Epithelial cell of prostate (primary cell): ENCODE measurements at regions not wholly inside any gene's neighbourhood (a gene's known extent, or its start where the extent isn't known, plus 50 kb on each side); places are given as distances from the start of the nearest gene placed in this dataset.

Experiments
- DNase-seq: peaks from one replicate; pipeline ENCODE4 v3.0.0-alpha.2; 2011; ENCODE audit warnings: low read depth, low spot score
- H3K27ac ChIP-seq: fragments of 450-650 bp; 2 replicates; pipeline ENCODE4 v1.5.1; 2017; ENCODE audit warnings: mild to moderate bottlenecking

DNA sequence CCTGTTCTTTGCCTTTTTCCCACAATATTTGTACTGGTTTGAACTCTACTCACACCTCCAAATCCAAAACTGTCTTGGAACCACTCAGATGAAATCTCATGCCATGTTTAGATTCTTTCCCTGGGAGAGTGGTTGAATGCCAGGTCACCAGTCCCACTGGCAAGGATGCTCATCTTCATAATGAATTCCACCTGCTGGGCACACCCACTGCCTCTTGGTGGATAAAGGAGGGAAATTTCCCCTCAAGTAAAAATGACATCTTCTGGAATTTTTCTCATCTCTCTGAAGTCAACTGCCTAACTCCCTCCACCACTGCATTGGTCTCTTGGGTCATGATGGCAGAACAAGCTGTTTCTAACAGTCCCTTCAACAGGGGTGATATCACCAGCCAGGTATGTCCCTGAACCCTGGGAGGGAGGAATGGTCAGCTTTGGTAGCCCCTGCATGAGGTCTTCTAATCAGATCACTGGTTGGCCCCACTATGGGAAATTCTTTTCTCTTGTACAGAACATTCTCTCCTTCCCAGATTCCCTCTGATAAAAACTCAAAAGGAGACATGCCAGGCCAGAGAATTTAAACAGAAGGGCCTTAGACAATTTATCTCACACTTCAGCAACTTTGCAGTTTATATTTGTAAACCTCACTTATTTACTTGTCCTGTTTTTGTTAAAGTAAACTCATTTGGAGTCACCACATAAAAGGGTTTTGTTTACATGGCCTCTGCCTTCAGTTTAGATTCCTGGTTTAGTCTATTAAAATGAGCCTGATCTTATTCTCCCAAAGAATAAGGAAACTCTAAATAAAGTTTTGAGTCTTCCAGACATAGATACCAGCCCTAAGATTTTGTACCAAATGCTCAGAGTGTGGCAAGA lies 143.4 kb downstream of the WNT5A start:
- no peak overlapping the region for H3K27ac ChIP-seq
- DNase-seq = no peak

DNA sequence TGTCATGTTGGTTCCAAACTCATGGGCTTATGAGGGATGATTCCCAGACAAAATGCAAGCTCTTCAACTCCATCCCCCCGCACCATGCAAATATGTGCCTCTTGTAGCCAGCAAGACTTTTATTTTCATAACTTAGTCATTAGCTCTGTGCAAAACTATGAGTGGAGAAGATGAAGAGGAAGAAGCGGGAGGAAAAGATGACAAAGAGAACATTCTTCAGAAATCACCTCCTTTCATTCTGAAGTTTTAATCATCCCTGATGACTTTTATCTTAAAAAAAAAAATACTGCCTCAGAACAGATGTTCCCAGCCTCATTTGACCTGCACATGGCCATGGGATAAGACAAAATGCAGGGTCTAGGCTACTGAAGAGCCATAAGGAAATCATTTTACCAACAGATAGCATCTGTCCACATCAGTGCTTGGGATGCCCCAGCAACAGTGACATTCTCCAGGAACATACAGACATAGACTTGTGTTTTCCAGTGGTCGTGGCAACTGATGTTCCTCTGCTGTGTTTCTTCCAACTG lies 145.5 kb downstream of the WNT5A start:
- no peak for DNase-seq
- no peak overlapping the region for H3K27ac ChIP-seq

DNA sequence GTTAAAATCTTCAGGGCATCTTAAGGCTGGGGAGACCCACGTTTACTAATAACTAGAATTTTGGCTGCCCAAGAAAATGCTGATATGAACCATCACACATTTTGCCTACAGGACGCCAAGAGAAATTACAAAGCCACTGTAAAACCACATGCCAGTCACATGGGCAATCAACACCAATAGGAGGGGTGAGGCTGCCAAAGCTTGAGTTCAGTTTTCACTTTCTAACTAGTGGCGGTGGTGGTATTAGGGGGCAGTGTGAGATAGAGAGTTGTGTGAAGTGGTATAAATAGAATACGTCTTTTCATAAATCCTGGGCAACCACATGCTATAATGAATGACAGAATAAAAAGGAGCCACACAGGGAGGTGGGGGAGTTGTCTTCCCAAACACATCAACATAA lies 147.3 kb downstream of the WNT5A start:
- no peak for DNase-seq

GRCh38 chr3:55339390-55339789 lies 147.7 kb downstream of the WNT5A start:
- H3K27ac ChIP-seq = no peak overlapping the region
- no peak for DNase-seq

More for the DNA sequence above, 147.3 kb downstream of the WNT5A start:
- H3K27ac ChIP-seq = no peak overlapping the region

- H3K27ac ChIP-seq = no peak overlapping the region
- DNase-seq = no peak
Observed at GRCh38 chr3:55337641-55338180, 149.4 kb downstream of the WNT5A start.

DNA sequence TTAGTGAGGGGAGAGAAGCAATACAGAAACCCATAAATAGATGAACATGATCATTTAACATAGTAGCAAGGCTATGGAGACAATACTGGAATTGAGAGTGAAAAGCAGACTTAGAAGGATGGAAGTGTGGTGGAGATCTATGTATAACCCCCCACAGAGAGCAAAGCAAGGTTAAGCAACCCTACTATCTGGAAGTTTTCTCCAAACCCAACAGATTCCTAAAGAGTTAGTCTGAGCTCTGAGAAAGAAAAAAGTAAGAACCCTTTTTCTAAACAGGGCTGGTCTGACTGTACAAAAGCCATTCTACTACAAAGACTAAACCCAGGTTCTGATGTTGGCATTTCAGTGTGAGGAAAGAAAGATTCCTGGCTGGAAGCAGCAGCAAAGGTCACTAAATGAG lies 153.2 kb downstream of the WNT5A start:
- no peak for DNase-seq
- H3K27ac ChIP-seq = no peak overlapping the region

GRCh38 chr3:55333046-55333445 lies 154.1 kb downstream of the WNT5A start:
- DNase-seq = no peak
- no peak overlapping the region for H3K27ac ChIP-seq

GRCh38 chr3:55332176-55332575 lies 154.9 kb downstream of the WNT5A start:
- no peak overlapping the region for H3K27ac ChIP-seq
- DNase-seq = no peak

DNA sequence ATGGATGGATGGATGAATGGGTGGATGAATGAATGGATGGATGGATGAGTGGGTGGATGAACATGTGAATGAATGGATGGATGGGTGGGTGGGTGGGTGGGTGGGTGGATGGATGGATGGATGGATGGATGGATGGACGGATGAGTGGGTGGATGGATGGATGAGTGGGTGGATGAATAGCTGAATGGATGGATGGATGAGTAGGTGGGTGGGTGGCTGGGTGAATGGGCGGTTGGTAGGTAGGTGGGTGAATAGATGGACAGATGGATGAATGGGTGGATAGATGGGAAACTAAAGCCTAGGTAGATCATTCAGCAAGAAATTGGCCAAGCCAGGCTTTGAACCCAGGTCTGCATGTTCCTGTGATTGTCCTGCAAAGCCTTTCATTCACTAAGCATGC lies 155.6 kb downstream of the WNT5A start:
- DNase-seq = no peak
- H3K27ac ChIP-seq = no peak overlapping the region

DNA sequence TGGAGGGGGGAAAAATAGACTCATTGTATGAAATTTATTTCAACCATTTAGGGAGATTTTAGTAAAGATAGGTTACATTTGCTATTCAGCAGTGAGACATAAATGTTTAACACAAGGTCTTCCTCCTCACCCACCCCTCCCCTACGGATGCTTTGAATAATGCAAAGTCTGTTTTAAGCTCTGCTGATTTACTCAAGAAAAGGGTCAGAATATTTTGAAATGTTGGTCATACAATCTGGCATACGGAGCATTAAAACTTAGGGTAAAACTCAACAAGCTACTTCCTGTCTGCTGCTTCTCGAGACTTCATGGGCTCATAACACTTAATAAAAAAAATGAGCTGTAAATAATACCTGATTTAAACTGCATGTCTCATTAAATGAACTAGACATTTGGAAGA lies 156.3 kb downstream of the WNT5A start:
- DNase-seq = no peak
- no peak overlapping the region for H3K27ac ChIP-seq

DNA sequence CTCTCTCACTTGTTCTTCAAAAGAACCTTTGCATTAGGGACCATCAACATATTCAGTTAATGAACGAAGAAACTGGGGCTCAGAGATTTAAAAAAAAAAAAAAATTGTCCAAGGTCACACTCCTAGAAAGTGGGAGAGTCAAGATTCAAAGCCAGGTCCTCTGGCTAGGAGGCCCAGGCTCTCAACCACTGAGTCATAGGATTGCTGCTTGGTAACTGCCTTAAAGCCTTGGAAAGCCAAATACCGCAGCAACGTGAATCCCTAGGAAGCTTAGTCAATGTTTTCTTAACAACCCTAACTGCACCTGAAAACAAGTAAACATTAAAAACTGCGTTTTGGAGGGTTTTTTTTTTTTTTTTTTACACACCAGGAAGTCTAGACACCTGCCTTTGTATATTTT lies 156.8 kb downstream of the WNT5A start:
- H3K27ac ChIP-seq = no peak overlapping the region
- peak; percentile 59 for DNase-seq

GRCh38 chr3:55329849-55330248 lies 157.3 kb downstream of the WNT5A start:
- H3K27ac ChIP-seq = no peak overlapping the region

GRCh38 chr3:55327131-55327920 lies 159.8 kb downstream of the WNT5A start:
- no peak overlapping the region for H3K27ac ChIP-seq
- no peak for DNase-seq

More at GRCh38 chr3:55329849-55330248, 157.3 kb downstream of the WNT5A start:
- peak; percentile 8 for DNase-seq

- DNase-seq = no peak
- no peak overlapping the region for H3K27ac ChIP-seq
Observed at GRCh38 chr3:55322638-55323037, 164.5 kb downstream of the WNT5A start.

DNA sequence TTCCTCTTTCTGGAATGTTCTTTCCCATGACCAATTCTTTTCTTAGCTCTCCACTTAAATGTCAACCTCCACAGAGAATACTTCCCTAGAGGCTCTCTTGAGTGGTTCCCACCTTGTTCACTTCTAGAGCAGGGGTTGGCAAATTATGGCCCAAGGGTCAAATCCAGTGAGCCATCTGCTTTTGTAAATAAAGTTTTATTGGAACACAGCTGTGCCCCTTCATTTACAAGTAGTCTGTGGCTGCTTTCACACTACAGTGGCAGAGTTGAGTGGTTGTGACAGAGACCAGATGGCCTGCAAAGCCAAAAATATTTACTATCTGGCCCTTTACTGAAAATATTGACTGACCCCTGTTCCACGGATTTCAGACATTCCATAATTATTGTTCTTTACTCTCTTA lies 166.2 kb downstream of the WNT5A start:
- no peak overlapping the region for H3K27ac ChIP-seq
- DNase-seq = no peak

GRCh38 chr3:55315396-55315795 lies 171.7 kb downstream of the WNT5A start:
- DNase-seq = no peak

GRCh38 chr3:55313666-55314065 lies 173.4 kb downstream of the WNT5A start:
- no peak overlapping the region for H3K27ac ChIP-seq
- DNase-seq = no peak

More at GRCh38 chr3:55315396-55315795, 171.7 kb downstream of the WNT5A start:
- no peak overlapping the region for H3K27ac ChIP-seq

DNA sequence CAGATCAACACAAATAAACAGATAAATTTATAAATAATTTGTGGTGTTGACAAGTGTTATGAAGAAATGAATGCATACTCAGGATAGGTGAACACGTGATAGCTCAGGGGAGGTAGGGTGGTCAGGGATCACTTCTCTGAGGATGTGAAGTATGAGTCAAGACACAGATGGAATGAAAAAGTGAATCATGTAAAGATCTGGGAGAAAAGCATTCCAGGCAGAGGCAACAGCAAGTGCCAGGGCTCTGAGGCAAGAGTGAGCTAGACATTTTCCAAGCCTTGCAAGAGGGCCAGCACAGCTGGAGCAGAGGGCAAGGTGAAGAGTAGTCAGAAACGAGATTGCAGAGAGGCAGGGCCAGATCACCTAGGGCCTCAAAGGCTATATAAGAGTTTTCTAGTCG lies 177.8 kb downstream of the WNT5A start:
- no peak overlapping the region for H3K27ac ChIP-seq
- DNase-seq = no peak

DNA sequence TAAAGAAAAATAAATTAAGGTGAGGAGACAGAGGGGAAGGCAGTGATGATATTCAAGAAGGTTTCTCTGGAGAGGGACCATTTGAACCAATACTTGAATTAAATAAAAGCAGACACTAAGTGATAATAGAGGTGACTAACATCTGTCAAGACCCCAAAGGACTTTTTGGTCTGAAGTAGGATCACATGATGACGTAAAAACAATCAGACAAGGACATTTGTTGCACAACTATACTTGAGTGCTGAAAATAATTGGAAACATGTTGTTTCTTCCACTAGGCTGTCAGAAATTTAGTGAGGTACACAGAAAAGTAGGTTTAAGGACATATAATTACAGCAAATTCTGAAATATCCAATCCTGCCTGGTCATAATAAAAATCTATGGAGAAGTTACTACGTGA lies 179.5 kb downstream of the WNT5A start:
- DNase-seq = no peak
- no peak overlapping the region for H3K27ac ChIP-seq

- no peak for DNase-seq
Observed at GRCh38 chr3:55305696-55306485, 181.2 kb downstream of the WNT5A start.

More at GRCh38 chr3:55305696-55306485, 181.2 kb downstream of the WNT5A start:
- no peak overlapping the region for H3K27ac ChIP-seq
